PC-9 (cell line): ENCODE measurements at regions not wholly inside any gene's neighbourhood (a gene's known extent, or its start where the extent isn't known, plus 50 kb on each side); places are given as distances from the start of the nearest gene placed in this dataset.

Experiments used
- BruUV-seq: library from RNA; stranded (reverse); fragments of 400-500 nt; replicated peaks from 2 replicates; lab custom pipeline; 2021; lab: Mats Ljungman, UMichigan
- CTCF ChIA-PET: fragments of 300-600 bp; sonication (Branson Sonifier 250); formaldehyde crosslinking; loops from one replicate; lab custom pipeline; 2022; ENCODE audit warnings: antibody characterized with exemption; lab: Charles Lee
- POLR2A ChIA-PET: fragments of 300-600 bp; sonication (Branson Sonifier 250); formaldehyde crosslinking; loops from one replicate; lab custom pipeline; 2022; ENCODE audit warnings: antibody characterized with exemption; ENCODE audit not compliant: unreplicated experiment; lab: Charles Lee
- DNase-seq, 2 experiments: peaks; one replicate each; pipeline versions ENCODE4 v3.0.0 to v3.0.0-alpha.2; 2015 to 2022; ENCODE audit warnings: mixed read lengths in 1 of 2
- H2AFZ ChIP-seq: fragments of 200-600 bp; sonication (generic); 2 replicates; pipeline ENCODE4 v1.8.1; 2017; ENCODE audit warnings: antibody characterized with exemption
- H3F3A ChIP-seq: fragments of 200-600 bp; sonication (generic); 2 replicates; pipeline ENCODE4 v1.8.1; 2017; ENCODE audit warnings: antibody characterized with exemption, mild to moderate bottlenecking, low read depth; ENCODE audit not compliant: insufficient read depth
- H3K27ac ChIP-seq: fragments of 200-600 bp; sonication (generic); 2 replicates; pipeline ENCODE4 v1.6.1; 2016; ENCODE audit warnings: mixed run types
- H3K27me3 ChIP-seq: fragments of 200-600 bp; sonication (generic); 2 replicates; pipeline ENCODE4 v1.6.1; 2016; ENCODE audit warnings: low read depth, mixed run types; ENCODE audit not compliant: insufficient read depth
- H3K36me3 ChIP-seq: fragments of 200-600 bp; sonication (generic); 2 replicates; pipeline ENCODE4 v1.6.1; 2016; ENCODE audit warnings: low read depth, mixed run types
- H3K4me1 ChIP-seq: fragments of 200-600 bp; sonication (generic); replicated peaks from 2 replicates; pipeline ENCODE4 v1.6.1; 2016; ENCODE audit warnings: mixed run types; ENCODE audit not compliant: insufficient read depth
- H3K4me2 ChIP-seq: fragments of 200-600 bp; sonication (generic); 2 replicates; pipeline ENCODE4 v1.6.1; 2017; ENCODE audit warnings: mixed run types
- H3K4me3 ChIP-seq: fragments of 200-600 bp; sonication (generic); 2 replicates; pipeline ENCODE4 v1.6.1; 2016; ENCODE audit warnings: mixed run types
- H3K79me2 ChIP-seq: fragments of 200-600 bp; sonication (generic); 2 replicates; pipeline ENCODE4 v1.6.1; 2017; ENCODE audit warnings: low read depth, mixed run types
- H3K9me2 ChIP-seq: fragments of 200-600 bp; sonication (generic); 2 replicates; pipeline ENCODE4 v1.8.1; 2017; ENCODE audit warnings: mild to moderate bottlenecking; ENCODE audit not compliant: insufficient read depth
- H3K9me3 ChIP-seq: fragments of 200-600 bp; sonication (generic); 2 replicates; pipeline ENCODE4 v1.8.1; 2016; ENCODE audit warnings: low read depth; ENCODE audit not compliant: insufficient read depth
- H4K20me1 ChIP-seq: fragments of 200-600 bp; sonication (generic); 2 replicates; pipeline ENCODE4 v1.8.1; 2017; ENCODE audit not compliant: insufficient read depth
- EZH2 ChIP-seq: fragments of 200-600 bp; sonication (generic); IDR thresholded peaks from 2 replicates; pipeline ENCODE4 v1.8.0; 2017; ENCODE audit warnings: antibody characterized with exemption, low read depth
- intact Hi-C: fragments of 100-400 bp; cut with micrococcal nuclease; formaldehyde crosslinking; loops from one replicate; pipeline ENCODE4 v1.10.0; 2022; ENCODE audit not compliant: unreplicated experiment
- TF ChIP-seq, protein P1 (sequence below): fragments of 200-600 bp; sonication (generic); conservative IDR thresholded peaks from 2 replicates; pipeline ENCODE4 v1.6.1; 2017; ENCODE audit warnings: mixed run types, antibody characterized with exemption, mild to moderate bottlenecking, moderate library complexity

DNA sequence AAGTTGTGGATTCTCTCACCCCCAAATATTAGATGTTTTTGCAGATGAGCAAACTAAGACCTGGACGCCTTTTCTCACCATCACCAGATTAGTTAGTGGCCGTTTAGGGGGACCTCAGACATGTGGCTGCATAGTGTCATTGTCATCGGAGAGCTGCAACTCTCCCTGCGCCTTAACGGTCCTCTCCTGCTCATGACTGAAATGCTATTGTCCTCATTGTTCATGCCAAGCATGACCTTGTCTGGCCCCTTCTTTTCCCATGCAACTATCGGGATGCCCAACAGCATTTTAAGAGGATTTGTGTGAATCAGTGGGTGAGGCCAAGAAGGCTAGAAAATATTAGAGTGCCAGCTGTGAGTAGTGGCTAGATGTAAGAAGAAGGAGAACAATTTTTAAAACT, 174.2 kb downstream of the SOCS6 start:
- BruUV-seq, result no TSS peak
- ChIA-PET POLR2A (no interaction called here), CTCF (interaction anchor here (0.6 kb wide), 1 partner anchor 348 kb away, joined by 5 read pairs; no protein-coding TSS in a partner anchor)
- no peak overlapping the region for H3K4me2 ChIP-seq
- no peak overlapping the region for H3K27ac ChIP-seq
- no peaks in the 10 kb centered on the region for H3K79me2 ChIP-seq
- no peak overlapping the region for H3K4me3 ChIP-seq
- H3K9me2 ChIP-seq, result no peaks in the 10 kb centered on the region
- no peak overlapping the region for H2AFZ ChIP-seq
- 0 out of 2 replicates have a peak, but pooled peaks cover 4% of the 10 kb centered on the region for H3K4me1 ChIP-seq
- no peaks in the 10 kb centered on the region for H4K20me1 ChIP-seq
- intact Hi-C loops, result no loop called here
- H3K27me3 ChIP-seq, result no peaks in the 10 kb centered on the region
- TF ChIP-seq EZH2, result no peak
- TF ChIP-seq, protein P1, sequence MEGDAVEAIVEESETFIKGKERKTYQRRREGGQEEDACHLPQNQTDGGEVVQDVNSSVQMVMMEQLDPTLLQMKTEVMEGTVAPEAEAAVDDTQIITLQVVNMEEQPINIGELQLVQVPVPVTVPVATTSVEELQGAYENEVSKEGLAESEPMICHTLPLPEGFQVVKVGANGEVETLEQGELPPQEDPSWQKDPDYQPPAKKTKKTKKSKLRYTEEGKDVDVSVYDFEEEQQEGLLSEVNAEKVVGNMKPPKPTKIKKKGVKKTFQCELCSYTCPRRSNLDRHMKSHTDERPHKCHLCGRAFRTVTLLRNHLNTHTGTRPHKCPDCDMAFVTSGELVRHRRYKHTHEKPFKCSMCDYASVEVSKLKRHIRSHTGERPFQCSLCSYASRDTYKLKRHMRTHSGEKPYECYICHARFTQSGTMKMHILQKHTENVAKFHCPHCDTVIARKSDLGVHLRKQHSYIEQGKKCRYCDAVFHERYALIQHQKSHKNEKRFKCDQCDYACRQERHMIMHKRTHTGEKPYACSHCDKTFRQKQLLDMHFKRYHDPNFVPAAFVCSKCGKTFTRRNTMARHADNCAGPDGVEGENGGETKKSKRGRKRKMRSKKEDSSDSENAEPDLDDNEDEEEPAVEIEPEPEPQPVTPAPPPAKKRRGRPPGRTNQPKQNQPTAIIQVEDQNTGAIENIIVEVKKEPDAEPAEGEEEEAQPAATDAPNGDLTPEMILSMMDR, result no peak
- H3K36me3 ChIP-seq, result no peaks in the 10 kb centered on the region
- no peaks in the 10 kb centered on the region for H3F3A ChIP-seq
- no peaks in the 10 kb centered on the region; the same call in 1 of the 2 replicates for H3K9me3 ChIP-seq
- no peak for DNase-seq

DNA sequence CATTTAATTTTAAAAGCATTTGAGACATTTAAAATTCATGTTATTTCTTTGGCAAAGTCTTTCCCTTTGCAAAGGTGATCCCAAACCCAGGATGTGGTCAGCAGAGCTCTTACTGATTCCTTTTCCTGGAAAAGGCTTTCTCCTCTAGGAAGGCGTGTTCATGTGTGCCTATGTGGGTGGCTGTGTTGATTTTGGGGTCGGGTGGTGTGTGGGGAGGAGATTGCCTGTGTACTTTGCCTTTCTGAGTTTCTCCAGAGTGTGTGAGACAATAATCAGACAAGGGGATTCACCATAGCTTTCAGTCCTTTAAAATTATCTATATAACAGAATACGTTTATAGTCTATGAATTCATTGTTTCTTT, 173.2 kb downstream of the SOCS6 start:
- H3K9me3 ChIP-seq, result no peaks in the 10 kb centered on the region
- H4K20me1 ChIP-seq, result no peaks in the 10 kb centered on the region
- H3K27ac ChIP-seq, result no peak overlapping the region
- H2AFZ ChIP-seq, result no peak overlapping the region
- H3K27me3 ChIP-seq, result no peaks in the 10 kb centered on the region
- H3K36me3 ChIP-seq, result no peaks in the 10 kb centered on the region
- 0 out of 2 replicates have a peak, but pooled peaks cover 4% of the 10 kb centered on the region for H3K4me1 ChIP-seq
- H3F3A ChIP-seq, result no peaks in the 10 kb centered on the region
- no peak overlapping the region for H3K4me2 ChIP-seq
- CTCF ChIA-PET, result no interaction called here
- intact Hi-C loops, result no loop called here
- BruUV-seq, result no TSS peak
- H3K4me3 ChIP-seq, result no peak overlapping the region
- H3K9me2 ChIP-seq, result no peaks in the 10 kb centered on the region
- POLR2A ChIA-PET, result no interaction called here
- H3K79me2 ChIP-seq, result no peaks in the 10 kb centered on the region
- DNase-seq, result no peak
- TF ChIP-seq, protein P1, result no peak
- no peak for TF ChIP-seq EZH2

DNA sequence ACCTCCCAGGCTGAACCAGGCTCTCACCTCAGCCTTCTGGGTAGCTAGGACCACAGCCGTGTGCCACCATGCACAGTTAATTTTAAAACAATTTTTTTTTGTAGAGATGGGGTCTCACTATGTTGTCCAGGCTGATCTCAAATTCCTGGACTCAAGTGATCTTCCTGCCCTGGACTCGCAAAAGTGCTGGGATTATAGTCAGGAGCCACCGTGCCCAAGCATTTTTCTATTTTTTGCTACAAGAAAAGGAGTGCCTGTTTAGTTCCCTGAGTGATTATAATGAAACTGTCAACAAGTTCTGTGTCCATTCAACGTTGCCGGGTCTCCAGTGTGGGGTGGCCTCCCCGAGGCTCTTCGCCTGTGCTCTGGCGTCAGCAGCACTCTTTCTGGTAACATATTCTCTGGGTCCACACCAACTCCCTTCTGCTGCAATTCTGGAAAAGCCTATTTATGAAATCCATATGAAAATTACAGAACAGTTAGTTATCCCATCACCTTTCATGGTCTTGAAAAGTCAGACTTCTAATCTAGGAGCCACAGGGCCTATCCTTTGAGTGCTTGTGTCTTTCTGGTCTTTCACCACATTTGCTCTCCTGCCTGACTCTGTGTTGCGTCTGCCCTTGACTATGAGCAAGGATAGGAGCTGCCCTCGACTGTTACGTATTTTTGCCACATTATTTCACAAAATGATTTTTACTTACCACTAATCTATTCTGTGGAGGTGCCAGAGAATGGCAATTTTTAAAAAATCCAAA, 172.7 kb downstream of the SOCS6 start:
- Histone ChIP-seq H3K4me3 (no peak overlapping the region), H3K27ac (no peak overlapping the region)

More for the DNA sequence above, 172.7 kb downstream of the SOCS6 start:
- Histone ChIP-seq H3K9me2 (no peaks in the 10 kb centered on the region), H2AFZ (no peak overlapping the region), H4K20me1 (no peaks in the 10 kb centered on the region), H3F3A (no peaks in the 10 kb centered on the region), H3K4me1 (0 out of 2 replicates have a peak, but pooled peaks cover 4% of the 10 kb centered on the region), H3K4me2 (no peak overlapping the region), H3K9me3 (no peaks in the 10 kb centered on the region), H3K36me3 (no peaks in the 10 kb centered on the region), H3K27me3 (no peaks in the 10 kb centered on the region), H3K79me2 (no peaks in the 10 kb centered on the region)
- intact Hi-C loops, result no loop called here
- no peak for DNase-seq
- CTCF ChIA-PET, result no interaction called here
- no peak for TF ChIP-seq EZH2
- TF ChIP-seq, protein P1, result no peak
- POLR2A ChIA-PET, result no interaction called here
- no TSS peak for BruUV-seq
